Mesothelial cell of epicardium (in vitro differentiated cells): ENCODE measurements at regions not wholly inside any gene's neighbourhood (a gene's known extent, or its start where the extent isn't known, plus 50 kb on each side); places are given as distances from the start of the nearest gene placed in this dataset.

Experiments used
- DNase-seq, 2 experiments: peaks; one replicate each; pipeline ENCODE4 v3.0.0; 2021; ENCODE audit warnings: low spot score in 2 of 2; ENCODE audit not compliant: unreplicated experiment in 2 of 2
- H3K27ac Mint-ChIP-seq: 2 replicates; pipeline ENCODE4 v1.8.0; 2021; ENCODE audit warnings: mixed read lengths
- H3K27me3 Mint-ChIP-seq: 2 replicates; pipeline ENCODE4 v1.8.0; 2021; ENCODE audit warnings: low read depth, mixed read lengths
- H3K36me3 Mint-ChIP-seq: 2 replicates; pipeline ENCODE4 v1.8.0; 2021; ENCODE audit warnings: mixed read lengths
- H3K4me1 Mint-ChIP-seq: 2 replicates; pipeline ENCODE4 v1.8.0; 2021; ENCODE audit warnings: mixed read lengths
- H3K4me3 Mint-ChIP-seq: 2 replicates; pipeline ENCODE4 v1.8.0; 2021; ENCODE audit warnings: mild to moderate bottlenecking, moderate library complexity, mixed read lengths
- H3K9me3 Mint-ChIP-seq: 2 replicates; pipeline ENCODE4 v1.8.0; 2021; ENCODE audit warnings: mixed read lengths
- CTCF ChIP-seq: fragments of 200-600 bp; sonication (generic); IDR thresholded peaks from one replicate; pipeline ENCODE4 v1.5.0; 2021; ENCODE audit warnings: antibody characterized with exemption; ENCODE audit not compliant: unreplicated experiment

GRCh38 chr1:221430152-221430960 is 311.5 kb downstream of the DUSP10 start:
- Mint-ChIP-seq H3K9me3 (peaks cover 28% of the 10 kb centered on the region), H3K27me3 (no peaks in the 10 kb centered on the region), H3K36me3 (peaks cover 1% of the 10 kb centered on the region), H3K4me1 (no peaks in the 10 kb centered on the region), H3K4me3 (no peak overlapping the region), H3K27ac (no peak overlapping the region)
- no peak for DNase-seq
- no peak for TF ChIP-seq CTCF

GRCh38 chr1:221431068-221431651 is 310.7 kb downstream of the DUSP10 start:
- no peak for DNase-seq
- peaks cover 7% of the 10 kb centered on the region for H3K4me1 Mint-ChIP-seq
- H3K36me3 Mint-ChIP-seq, result no peaks in the 10 kb centered on the region
- no peak overlapping the region for H3K27ac Mint-ChIP-seq
- TF ChIP-seq CTCF, result no peak
- H3K4me3 Mint-ChIP-seq, result no peak overlapping the region
- H3K9me3 Mint-ChIP-seq, result peaks cover 21% of the 10 kb centered on the region
- H3K27me3 Mint-ChIP-seq, result no peaks in the 10 kb centered on the region

- H3K27ac Mint-ChIP-seq, result no peak overlapping the region
- DNase-seq, result no peak
- H3K9me3 Mint-ChIP-seq, result peaks cover 14% of the 10 kb centered on the region
- TF ChIP-seq CTCF, result no peak
- H3K36me3 Mint-ChIP-seq, result no peaks in the 10 kb centered on the region
- H3K4me3 Mint-ChIP-seq, result no peak overlapping the region
- peaks cover 9% of the 10 kb centered on the region for H3K4me1 Mint-ChIP-seq
- H3K27me3 Mint-ChIP-seq, result no peaks in the 10 kb centered on the region
Observed at GRCh38 chr1:221431961-221432360, 309.9 kb downstream of the DUSP10 start.

GRCh38 chr1:221435504-221435904 is 306.4 kb downstream of the DUSP10 start:
- DNase-seq, result no peak
- no peak overlapping the region for H3K4me3 Mint-ChIP-seq
- H3K27ac Mint-ChIP-seq, result no peak overlapping the region
- no peaks in the 10 kb centered on the region for H3K9me3 Mint-ChIP-seq
- H3K4me1 Mint-ChIP-seq, result peaks cover 20% of the 10 kb centered on the region
- TF ChIP-seq CTCF, result peak; percentile 97
- H3K36me3 Mint-ChIP-seq, result no peaks in the 10 kb centered on the region
- H3K27me3 Mint-ChIP-seq, result no peaks in the 10 kb centered on the region

- Mint-ChIP-seq H3K9me3 (no peaks in the 10 kb centered on the region), H3K27ac (no peak overlapping the region), H3K4me3 (no peak overlapping the region), H3K4me1 (peaks cover 24% of the 10 kb centered on the region), H3K27me3 (peaks cover 4% of the 10 kb centered on the region), H3K36me3 (no peaks in the 10 kb centered on the region)
- TF ChIP-seq CTCF, result no peak
- no peak for DNase-seq
Observed at GRCh38 chr1:221437171-221437570, 304.7 kb downstream of the DUSP10 start.
